Stimulated activated CD8-positive, alpha-beta memory T cell treated with anti-CD3 and anti-CD28 coated beads, Interleukin-12 subunit alpha, Interleukin-12 subunit beta, amount 100 ng/mL, for 24 hours (primary cell): ENCODE measurements at regions not wholly inside any gene's neighbourhood (a gene's known extent, or its start where the extent isn't known, plus 50 kb on each side); places are given as distances from the start of the nearest gene placed in this dataset.

ENCODE experiments used
- DNase-seq: peaks from one replicate; pipeline ENCODE4 v3.0.0-alpha.2; 2020; ENCODE audit errors: extremely low read depth

DNA sequence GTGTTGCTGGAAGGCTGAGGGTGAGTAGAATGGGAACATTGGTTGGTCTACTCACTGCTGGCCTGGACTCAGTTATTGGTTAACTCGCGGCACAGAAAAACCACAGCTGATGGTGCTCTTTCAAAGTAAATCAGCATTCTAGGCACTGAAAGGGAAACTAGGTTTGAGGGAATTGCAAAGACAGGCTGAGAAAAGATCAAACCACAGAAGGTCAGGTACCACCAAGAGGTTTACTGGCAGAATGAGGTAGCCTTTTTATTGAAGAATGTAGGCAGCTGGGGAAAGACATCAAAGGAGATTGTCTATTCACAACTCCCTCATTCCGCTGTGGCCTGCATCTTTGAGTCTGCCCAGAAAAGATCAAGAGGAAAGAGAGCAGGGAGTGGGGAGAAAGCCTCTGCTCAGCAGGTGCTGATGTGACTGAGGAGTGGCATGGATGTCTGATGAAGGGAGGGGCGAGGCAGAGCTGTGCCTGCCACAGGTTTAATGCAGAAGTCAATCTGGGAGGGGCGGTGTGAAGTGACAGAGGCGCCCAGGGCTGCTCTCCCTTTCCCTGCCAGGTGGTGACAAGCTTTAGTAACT, 255.5 kb downstream of the MAN2A1 start:
- no peak for DNase-seq

DNA sequence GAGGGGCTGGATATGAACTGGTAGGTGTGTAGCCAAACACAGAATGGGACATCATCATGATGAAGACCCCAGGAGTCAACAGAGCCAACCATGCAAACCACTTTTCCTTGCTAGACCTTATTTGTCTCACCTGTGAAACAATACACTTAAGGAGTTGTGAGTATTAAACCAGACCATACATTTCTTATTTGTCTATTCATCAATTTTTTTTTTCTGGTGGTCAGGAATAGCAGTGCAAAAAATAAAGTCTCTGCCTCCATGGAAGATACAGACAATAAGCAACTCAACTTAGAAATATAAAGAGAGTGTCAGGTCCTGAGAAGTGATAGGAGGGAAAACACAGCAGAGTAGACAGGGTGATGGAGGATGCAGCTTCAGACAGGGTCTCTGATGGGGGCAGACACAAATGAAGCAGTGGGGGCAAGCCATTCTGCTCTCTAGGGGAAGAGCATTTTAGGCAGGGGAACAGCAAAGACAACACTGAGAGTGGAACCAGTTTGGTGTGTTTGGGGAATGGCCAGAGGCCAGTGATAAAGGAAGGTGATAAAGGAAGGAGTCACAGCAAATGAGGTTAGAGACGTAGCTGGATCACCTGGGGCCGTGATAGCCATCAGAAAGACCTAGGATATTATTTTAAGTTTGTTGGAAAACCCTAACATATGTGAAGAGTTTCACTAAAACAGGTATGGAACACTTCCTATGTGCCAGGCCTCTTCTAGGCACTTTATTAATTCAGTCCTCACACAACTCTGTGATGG, 256.2 kb downstream of the MAN2A1 start:
- DNase-seq = no peak

DNA sequence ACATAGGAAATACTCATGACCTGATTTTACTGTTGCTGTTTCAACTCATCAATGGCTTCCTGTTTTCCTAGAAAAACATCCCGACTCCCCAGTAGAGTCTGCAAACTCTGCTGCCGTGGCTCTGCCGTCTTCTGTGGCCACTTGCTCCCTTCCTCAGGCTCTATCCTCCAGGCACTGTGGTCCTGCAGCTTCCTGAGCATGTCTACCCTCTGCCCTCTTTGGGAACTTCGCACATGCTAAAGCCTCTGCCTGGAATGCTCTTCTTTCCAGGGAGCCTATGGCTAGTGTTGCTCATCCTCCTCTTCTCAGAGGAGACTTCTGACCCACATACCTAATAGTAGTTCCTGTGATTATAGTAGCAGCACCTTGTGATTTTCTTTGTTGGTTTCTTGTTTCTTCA, 256.9 kb downstream of the MAN2A1 start:
- DNase-seq = no peak

DNA sequence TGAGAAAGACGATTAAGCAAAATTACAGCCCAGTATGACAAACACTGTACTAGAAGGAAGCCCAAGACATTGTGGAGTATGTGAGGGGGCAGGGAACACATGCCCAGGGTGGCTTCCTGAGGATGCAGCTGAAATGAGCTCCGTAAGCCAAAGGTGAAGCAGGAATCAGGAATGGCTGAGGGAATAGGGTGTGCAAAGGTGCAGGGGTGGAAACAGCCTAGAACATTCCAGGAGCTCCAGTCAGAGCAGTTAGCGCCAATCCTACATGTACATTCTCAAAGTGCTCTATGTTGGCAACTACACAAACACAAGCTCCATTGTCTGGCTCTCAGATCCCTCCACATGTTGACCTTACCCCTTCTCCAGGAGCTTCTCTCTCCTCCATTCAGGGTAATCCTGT, 257.9 kb downstream of the MAN2A1 start:
- DNase-seq = no peak

DNA sequence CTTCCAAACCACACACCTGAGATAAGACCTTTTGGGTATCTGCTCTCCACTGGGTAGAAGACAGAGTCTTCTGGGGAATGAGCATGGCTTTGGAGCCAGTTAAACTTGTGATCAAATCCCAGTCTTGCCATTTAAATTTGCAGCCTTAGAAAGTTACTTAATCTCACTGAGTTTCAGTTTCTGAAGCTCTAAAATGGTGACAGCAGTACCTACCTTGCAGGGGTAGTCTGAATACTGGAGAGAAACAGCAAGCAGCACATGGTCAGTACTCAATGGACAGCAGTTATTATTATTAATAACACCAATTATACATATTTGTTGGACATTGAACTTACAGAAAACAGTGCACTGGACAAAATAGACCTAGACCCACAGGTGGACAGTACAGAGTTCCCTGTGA, 260.9 kb downstream of the MAN2A1 start:
- DNase-seq = no peak

DNA sequence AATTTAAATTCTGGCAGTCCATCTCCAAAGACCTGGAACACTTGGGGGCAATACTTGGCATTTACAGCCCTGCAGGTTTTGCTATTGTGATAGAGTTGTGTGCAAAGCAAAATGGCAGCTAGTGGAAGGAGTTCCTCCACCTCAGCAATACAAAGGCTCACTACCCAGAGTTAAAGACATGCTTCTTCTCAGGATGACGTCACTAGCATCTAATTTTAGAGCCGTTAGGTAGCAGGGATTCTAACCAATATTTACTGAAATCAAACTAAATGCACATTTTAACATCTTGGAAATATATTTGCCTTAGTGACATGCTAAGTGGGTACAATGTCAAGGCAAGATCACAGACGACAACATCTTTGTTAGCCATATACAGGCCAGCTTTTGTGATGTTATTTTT, 261.6 kb downstream of the MAN2A1 start:
- DNase-seq = no peak

DNA sequence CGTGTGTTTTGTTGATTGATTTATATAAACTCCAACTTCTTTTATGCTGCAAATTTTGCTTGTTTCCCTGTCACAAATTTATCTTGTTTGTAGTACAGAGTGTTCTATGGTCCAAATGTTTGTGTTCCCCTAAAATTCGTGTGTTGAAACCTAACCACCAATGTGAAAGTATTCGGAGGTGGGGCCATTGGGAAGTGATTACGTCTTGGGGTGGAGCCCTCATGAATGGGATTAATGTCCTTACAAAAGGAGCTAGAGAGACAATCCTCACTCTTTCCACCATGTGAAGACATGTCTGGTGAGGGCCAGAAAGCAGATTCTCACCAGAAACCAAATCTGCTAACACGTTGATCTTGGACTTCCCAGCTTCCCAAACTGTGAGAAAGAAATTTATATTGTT, 262.0 kb downstream of the MAN2A1 start:
- DNase-seq = no peak

DNA sequence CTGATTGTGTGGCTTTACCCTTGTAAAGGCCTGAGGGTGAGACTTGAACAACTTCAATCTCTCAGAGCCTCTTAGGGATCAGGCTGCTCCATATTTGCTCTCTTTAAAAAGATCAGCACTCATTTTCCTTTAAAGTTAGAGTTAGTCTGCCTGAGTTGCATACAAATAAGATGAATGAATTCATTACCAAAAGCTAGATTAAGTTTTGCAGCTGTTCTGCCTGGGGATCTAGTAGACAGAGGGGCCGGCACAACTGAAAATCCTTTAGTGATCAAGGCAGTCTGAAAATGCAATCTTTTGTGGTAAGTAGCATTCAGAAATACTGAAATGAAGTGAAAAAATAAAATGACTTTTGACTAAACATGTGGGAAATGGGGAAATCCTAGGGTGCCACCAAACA, 264.0 kb downstream of the MAN2A1 start:
- no peak for DNase-seq

DNA sequence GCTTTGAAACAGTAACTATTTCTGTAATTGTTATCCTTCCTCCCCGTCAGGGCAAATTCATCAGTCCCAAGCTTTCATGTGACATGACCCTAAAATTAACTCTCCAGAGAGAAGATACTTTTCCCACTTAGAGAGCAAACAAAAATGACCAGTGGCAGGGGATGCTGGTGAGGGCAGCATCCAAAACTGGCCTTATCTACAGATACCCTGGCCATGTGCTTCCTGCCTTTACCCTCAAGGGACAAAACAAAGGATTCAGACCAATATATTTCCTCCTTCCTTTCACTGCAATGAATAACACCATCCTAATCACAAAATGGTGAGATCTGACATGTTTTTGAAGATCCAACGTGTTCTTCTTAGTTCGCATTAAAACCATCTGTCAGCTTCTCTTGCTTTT, 267.2 kb downstream of the MAN2A1 start:
- DNase-seq = no peak

DNA sequence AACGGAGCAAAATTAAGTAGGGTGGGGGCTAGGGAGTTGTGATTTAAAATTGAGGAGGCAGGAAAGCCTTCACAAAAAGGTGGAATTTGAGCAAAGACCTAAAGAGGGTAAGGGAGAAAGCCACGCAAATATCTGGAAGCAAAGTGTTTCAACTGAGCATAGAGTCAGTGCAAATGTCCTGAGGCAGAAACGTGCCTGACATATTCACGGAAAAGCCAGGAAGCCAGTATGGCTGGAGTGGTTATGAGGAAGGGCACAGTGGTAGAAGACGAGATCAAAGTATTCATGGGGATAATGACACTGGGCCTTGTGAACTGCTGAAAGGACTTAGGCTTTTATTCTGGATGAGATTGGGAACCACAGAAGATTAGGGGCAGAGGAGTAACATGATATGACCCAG, 268.4 kb downstream of the MAN2A1 start:
- no peak for DNase-seq

DNA sequence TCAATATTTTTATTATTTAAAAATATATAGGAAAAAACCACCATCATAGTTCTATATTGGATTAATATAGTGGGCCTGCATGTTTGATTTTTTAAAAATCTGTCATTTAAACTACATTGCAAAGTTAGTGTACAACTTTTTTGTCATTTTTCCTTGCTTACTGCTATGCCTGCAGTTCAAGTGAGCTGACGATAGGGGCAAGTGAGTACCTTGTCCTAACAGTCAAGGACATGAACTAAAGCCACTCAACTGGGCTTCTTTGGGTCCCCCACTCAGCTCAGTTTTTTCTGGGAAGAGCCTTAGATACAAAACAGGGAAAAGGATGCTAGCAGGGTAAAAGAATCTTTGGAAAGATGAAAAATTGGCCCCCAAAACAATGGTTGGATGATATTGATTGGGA, 269.9 kb downstream of the MAN2A1 start:
- no peak for DNase-seq

DNA sequence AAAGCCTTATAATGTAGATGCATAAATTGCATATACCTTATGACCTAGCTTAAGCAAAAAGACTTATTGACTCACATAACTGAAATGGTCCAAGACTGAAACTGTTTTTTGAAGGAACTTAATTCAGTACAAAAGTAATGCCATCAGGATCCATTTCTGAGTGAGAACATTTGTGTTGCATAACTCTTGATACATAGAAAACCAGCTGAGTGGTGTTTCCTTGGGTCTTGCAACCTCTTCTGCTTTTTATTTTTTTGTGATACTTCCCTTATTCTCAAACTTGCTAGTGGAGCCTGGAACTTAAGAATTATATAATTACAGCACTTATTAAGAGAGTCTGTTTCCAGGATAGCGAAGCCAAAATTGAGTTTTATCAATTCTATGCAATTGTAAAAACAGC, 272.0 kb downstream of the MAN2A1 start:
- no peak for DNase-seq

DNA sequence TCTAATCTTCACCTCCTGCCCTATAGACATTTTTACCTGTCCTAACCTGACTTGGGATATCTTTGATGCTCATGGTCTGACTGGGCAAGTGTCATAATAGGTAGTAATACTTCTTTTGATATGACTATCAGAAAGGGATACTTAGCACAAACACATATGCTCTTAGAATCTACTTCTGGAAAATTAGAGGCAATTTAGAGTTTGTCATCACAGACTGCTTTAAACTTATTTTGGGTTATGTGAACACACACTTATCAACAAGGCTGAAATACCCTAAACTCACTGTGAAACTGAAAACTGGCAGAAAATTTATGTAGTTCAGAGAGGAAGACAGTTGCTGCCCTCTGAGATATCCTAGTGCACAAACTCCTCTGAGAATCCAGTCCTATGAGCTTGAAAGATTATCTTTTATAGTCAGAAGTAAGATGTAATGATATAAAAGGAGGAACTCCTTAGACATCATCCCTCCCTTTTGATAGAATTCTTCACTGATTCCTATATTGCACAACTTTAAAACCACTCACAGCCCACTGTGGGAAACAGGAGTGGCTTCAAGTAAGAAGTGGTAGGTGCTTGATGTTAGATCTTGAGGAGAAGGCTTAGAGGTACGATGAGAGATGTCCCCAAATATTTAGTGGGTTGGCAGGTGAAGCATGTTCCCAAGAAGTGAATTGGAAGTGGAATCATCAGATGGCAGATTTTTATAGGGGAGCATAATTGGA, 273.3 kb downstream of the MAN2A1 start:
- DNase-seq = no peak

DNA sequence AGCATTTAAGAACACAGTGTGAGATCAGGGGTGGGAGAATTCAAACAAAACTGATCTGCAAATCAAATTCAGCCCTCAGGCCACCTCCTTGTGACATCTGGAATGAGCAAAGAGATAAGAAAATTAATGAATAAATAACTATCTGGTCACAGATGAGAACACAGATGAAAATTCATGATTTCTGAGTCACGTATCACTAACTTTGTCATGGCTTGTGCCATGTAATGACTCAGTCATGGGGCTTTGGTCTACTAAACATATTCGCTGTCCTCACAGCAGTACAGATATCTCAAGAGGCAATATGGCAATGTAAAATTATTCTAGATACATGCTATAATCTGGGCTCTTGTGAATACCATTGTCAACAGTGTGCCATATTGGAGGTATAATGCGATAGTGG, 274.4 kb downstream of the MAN2A1 start:
- DNase-seq = no peak

DNA sequence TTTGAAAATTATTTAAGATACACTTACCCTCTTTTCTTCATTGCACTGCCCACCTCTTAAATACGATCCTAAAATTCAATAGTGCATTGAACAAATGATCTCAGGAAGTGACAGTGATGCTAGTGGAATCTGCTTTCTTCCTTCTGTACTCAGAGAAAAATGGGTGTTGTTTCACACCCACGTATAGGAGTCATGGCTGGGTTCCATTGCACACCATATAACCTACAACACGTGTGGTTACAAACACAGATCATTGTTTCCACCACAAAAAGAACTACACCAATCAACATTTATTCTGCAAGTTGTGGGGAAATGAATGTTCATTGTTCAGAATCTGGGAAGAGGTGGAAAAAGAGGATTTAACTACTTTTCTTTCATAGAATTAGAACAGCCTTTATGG, 275.9 kb downstream of the MAN2A1 start:
- no peak for DNase-seq

DNA sequence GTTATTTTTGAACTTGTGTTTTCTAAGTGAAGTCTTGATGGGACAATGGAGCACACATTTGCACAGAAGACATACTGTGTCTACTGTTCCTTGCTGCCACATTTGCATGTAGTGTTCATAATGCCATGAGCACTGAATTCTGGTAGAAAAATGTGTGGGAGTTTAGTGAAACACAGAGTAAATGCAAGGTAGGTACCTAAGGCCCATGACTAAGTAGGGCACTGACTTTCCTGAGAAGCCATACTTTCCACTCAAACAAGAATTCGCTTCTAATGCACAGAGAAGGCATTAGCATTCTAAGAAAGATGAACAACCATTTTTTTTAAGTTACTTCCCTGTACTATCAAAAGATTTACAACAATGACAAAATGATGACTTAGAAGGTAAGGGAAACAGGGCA, 282.2 kb downstream of the MAN2A1 start:
- no peak for DNase-seq

DNA sequence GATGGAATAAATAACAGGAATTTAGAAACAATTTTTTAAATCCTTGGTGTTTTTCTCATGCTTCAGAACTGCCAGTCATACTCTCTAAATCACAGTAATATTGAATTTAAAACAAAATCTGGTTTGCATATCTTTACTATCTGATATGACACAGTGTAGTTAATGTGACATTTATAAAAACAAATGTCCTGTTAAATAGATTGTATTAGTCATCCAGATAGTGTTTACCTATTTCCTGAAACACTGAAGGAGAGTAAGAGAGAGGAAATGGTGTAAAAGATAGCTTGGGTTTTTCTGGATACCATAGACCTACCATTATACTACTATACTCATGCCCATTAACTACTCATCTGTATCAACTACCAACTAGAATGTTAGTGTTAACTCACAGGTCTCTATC, 292.3 kb downstream of the MAN2A1 start:
- no peak for DNase-seq

DNA sequence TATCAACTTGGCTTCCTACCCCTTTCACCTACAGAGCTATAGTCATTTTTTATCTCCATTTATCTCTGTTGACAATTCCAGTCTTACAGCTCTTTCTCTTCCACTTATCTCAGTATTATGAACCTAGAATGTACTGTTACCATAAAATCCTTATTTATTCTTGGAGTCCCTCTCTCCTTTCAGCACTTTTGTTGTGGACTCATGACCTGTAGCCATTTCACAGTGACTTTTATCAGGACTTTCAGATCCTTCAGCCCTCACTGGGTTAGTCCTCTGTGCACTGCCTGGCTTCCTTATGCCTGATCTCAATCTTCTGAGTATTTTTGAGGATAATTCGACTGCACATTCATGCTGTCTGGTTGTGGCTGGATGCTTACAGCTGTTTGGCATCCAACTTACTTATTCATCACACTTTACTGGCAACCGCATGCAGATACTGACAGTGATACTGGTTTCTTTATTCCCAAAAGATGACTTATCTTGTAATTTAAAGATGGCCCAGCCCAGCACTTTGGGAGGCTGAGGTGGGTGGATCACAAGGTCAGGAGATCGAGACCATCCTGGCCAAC, 293.3 kb downstream of the MAN2A1 start:
- no peak for DNase-seq

DNA sequence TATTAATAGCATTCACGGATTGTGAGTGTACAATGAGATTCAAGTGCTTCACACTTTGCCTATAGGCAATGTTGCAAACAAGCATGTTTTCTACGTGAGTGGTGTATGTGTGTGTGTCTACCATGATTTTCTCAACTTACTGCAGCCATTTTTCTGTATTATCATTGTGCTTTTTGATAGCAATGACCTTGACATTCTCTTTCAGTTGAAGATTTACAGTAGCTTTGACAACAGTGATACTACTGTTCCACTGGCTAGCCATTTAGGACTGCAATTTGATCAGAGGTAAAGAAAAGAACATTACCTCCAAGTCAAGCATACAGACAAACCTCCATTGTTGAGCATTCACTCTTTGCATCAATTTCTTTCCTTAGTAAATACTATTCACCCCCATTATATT, 297.0 kb downstream of the MAN2A1 start:
- DNase-seq = no peak

DNA sequence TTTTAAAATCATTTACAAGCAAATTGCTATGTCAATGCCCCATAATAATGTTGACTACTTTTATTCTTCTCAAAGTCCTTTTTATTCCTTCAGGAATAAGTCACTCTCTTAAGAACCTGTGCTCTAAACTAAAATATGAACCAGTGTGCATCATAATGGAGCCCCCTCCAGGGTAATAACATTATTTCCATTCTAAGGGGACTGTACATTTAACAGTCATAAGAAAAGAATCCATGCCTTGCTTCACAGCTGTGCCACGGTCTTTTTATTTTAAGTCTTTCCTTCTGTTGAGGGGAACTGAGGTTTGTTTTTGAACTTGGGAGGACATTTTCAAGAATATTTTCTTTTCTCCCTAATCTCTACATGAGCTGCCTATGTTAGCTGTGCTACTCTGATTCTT, 297.6 kb downstream of the MAN2A1 start:
- DNase-seq = no peak

DNA sequence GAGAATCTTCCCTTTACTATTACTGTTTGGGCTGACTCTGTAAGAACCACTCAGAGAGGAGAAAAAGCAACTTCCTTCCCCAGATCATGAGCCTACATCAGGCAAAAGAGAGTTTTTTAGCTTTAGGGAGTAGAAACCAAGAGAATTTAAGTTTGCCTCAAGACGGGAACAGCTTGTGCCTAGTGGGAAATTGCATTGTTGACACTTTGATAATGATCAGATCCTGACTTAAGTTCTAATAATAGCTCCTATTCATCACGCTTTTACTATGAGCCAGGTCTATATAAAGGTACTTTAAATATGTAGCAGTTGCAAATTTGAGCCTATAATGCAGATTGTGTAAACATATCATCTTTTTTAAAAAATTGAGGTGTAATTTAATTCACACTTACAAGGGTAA, 298.2 kb downstream of the MAN2A1 start:
- no peak for DNase-seq

DNA sequence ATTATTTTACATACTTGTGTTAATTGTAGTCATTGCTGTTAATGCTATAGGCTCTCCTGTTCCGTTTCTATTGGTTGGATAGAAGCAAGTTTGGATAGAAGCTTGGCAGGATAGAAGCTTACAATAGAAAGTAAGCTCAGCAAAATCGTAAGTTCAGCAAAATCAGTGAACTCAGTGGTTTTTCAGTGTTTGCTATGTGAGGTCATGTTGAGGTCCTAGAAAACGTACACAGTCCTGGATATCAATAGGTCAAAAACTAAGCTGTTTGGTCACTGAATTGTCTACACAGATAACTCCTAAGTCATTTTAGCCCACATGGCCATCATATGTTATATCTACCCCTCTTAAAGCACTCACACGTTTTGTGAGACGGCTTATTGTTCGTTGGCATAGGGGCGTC, 299.4 kb downstream of the MAN2A1 start:
- no peak for DNase-seq
